HG03280 (cell line): ENCODE measurements at regions not wholly inside any gene's neighbourhood (a gene's known extent, or its start where the extent isn't known, plus 50 kb on each side); places are given as distances from the start of the nearest gene placed in this dataset.

Source experiments
- ATAC-seq: cut with Tn5 transposase; IDR thresholded peaks from one replicate; pipeline ENCODE4 v1.9.1; 2021; ENCODE audit warnings: mild to moderate bottlenecking, moderate library complexity; ENCODE audit not compliant: unreplicated experiment

DNA sequence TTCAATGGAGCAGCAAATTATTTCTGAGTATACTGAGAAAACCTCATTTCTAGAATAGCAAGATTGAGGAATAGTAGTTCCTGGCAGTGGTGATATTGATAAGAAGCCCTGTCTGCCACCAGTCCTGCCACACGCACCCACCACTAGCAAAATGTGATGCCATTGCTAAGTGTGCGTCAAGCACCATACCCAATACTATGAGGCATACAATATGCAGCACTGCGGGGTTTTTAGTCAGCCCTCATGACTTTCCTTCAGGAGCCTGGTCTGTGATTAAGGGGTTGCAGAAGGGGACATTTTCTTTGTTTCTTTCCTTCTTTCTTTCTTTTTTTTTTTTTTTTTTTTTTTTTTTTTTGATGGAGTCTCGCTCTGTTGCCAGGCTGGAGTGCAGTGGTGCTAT is 128.7 kb upstream of the USP38 start:
- no peak for ATAC-seq

DNA sequence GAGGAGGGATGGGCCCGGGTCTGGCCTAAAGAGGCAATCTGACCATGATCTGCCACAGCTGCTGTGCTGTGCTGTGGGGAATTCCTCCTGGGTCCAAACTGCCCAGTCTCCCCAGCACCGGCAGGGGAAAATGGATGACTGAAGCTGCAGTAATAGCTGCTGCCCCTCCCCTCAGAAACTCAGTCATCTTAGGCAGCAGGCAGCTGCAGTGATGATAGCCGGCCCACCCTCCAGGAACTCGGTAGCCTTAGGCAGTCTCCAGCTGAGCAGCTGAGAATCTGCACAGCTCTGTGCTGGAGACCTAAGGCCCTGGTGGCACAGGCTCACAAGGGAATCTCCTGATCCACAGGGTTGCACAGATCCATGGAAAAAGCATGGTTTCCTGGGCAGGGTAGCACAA is 113.4 kb upstream of the USP38 start:
- ATAC-seq, result no peak

DNA sequence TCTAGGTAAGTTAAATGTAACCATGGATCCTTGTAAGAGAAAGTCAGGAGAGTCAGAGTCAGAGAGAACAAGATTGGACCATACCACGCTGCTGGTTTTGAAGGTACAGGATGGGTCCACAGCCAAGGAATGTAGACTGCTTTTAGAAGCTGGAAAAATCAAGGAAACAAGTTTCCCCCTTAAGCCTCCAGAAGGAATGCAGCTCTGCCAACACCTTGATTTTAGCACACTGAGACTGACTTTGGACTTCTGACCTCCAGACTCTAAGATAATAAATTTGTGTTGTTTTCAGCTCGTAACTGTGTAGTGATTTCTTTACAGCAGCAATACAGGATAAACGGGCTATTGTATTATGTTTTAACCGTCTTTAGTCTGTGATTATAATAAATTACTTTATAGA is 108.0 kb upstream of the USP38 start:
- no peak for ATAC-seq

DNA sequence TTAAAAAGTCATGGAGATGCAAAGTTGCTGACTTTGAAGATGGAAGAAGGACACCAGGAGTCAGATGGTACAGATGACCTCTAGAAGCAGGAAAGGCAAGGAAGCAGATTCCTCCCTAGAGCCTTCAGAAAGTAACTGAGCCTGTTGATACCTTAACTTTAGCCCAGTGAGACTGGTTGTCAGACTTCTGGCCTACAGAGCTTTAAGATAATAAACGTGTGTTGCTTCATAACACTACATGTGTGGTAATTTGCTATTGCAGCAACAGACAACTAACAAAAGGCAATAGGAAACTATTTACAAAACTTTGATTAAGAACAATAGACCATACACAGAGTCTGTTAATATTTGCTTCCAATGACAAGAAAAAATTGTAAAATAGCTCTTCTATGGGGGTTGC is 102.0 kb upstream of the USP38 start:
- ATAC-seq, result no peak

DNA sequence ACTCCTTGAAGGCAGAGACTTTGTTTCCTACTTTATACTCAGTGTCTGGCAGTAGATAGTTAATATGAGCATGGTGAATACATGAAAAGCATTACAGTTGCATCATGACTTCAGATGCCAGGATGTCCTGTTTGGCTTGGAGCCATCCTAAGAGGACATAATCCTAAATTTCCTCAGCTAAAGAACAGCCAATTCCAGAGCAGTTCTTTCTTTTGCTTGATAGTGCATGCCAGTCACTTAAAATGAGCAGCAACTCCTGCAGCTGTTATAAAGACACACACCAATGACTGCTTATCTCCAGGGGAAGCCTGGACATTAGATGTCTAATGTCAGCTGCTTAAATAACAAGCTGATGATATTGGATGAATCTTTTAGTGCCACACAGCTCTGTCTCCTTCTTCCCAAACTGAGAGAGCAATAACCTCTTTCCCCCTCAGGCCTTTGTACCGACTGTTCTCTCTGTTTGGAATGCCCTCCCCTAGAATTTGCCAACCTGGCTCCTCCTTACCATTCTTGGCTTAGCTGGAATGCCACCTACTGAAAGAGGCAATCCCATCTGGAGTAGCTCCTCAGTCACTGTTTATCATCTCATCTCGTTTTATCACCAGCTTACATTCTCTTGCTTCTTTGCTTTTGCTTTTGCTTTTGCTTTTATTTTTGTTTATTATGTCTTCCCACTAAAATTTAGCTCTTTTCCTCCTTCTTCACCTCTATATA is 100.8 kb upstream of the USP38 start:
- no peak for ATAC-seq

DNA sequence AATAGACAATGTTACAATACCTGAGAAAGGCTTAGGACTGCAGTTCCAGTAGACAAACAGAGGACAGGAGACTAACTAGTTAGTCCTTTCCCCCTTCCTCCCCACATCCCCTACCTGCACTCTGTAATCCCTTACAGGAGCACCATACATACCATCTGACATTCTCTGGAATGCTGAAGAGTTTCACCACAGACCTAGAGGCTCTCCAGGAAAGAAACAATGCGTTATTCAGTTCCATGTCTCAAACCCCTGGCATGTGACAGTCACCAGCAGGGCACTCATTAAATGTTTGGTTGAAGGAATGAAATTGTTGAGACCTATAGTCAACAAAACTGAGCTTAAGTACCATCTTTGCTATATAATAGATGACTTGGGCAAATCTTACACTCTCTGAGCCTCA is 100.2 kb upstream of the USP38 start:
- ATAC-seq, result no peak

DNA sequence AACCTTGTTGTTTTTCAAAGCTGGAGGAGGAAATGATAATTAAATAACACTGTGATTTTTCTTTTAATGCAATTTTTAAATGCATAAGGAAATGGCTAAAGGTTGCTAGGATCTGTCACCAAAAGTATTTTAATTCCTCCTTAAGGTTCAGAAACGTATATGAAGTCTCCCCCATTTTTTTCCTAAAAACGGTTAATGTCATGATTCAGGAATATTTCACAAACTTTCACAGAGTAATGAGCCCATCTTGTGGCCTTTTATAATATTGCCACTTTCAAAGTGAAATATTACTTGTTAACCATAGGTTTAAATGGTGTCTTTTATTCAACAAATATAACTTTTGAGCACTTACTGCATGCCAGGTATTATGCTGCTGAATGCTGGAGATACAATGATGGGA is 99.5 kb upstream of the USP38 start:
- no peak for ATAC-seq

DNA sequence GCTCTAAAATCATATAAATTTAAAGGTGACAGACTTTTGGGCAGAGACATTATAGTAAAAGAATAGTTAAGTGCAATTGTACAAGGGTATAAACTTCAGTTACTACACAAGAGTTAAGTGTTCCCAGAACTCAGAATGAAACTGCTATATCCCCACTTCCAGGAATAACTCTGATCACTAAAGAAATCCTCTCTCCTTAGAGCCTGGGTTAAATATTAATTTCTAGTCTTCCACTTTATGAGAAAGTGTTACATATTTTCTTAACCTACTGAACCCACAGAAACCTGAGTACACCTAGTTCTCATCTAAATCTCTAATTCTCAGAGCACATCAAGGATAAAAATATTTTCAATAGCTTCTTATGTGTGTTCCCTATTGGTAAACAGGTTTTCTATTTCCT is 99.1 kb upstream of the USP38 start:
- ATAC-seq, result no peak

DNA sequence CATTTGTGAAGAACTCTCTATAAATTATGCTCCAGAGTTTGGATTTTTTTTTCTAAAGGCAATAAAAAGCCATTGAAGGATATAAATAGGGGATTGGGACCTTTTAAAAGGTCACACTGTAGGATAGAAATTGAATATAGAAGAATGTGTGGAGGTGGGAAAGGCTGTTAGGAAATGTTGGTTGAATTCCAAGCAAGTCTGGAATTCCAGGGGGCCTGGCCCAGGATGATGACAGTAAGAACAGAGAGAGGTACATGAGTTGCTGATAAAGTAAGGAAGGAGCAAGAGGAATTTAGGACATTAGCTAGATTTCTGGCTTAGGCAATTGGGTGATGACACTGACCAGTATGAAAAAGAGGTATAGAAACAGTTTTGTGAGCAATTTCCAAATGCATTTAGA is 95.4 kb upstream of the USP38 start:
- ATAC-seq, result no peak

DNA sequence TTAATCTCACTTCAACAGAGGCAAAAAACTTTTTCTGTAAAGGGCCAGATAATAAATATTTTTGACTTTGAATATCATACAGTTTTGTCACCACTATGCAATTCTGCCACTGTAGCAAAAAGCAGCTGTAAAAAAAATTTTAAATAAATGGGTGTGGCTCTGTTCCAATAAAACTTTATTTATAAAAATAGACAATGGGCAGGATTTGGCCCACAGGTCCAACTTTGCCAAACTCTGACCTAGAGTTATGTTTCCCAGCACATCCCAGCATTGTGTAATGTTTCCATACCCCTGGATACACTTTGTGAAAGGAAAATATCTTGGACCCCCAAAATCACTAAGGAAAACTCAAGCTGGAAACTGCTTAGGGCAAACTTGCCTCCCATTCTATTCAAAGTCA is 94.9 kb upstream of the USP38 start:
- no peak for ATAC-seq

DNA sequence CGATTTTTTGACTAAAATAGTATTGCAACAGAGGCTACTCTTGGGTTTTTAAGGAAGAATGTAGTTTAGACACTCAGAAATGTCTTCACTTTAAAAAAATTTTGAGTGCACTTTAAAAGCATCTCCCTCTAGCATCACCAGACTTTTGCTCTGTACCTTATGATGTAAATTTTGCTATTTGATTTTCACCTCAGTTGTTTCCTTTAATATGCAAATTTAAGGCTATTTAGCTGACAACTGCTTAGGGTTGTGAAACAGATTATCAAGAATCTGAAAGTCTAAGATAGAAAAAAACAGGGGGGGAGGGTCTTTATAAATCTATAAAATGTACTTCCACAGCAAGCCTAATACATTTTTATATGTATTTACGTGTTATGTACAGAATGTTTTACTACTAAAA is 92.9 kb upstream of the USP38 start:
- ATAC-seq, result no peak

DNA sequence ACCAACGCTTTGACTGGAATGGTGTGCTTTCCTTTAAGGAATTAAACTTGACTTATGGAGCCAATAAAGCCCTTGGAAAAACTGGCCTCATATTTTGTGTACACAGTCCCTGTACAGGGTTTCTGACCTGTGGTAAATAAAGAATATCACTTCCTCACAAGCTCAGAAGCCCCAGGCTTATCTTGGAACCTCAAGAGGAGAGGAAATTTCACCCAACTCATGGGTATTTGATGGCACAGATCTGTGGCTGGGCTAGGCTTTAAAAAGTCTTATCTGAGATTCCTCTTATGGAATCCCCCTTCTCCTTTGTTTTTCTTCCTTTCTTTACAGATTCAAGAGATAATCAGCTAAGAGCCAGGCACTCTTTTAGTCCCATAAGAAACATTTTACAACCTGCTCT is 89.3 kb upstream of the USP38 start:
- ATAC-seq, result no peak

DNA sequence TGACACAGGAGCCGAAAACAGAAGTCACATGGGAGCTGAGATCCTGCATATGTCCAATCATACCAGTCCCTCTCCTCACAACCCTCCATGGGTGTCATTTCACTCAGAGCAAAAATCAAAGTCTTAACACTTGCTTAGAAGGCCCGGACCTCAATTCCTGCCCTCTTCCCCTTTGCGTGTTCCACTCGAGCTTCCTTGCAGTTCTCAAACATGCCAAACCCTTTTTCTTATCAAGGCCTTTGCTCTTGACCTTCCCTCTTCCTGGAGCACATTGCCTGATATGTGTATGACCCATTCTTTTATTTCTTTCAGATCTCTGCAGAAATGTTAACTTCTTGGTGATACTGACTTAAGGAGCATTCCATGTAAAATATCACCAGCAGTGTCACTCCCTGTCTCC is 87.0 kb upstream of the USP38 start:
- ATAC-seq, result no peak

DNA sequence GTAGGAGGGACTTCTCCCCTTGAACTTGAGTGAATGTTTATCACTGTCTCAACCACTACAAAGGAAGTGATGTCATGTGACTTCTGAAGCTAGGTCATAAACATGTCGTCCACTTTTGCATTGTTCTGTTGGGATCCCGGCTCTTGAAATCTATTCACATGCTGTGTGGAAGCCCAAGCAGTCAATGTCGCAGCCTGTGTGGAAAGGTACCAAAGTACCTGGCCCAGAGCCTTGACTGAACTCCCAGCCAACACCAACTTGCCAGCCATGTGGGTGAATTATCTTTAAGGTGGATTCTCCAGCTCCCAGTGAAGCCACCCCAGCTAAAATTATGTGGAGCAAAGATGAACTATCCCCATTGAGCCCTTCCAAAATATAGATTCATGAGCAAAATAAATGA is 85.0 kb upstream of the USP38 start:
- no peak for ATAC-seq

DNA sequence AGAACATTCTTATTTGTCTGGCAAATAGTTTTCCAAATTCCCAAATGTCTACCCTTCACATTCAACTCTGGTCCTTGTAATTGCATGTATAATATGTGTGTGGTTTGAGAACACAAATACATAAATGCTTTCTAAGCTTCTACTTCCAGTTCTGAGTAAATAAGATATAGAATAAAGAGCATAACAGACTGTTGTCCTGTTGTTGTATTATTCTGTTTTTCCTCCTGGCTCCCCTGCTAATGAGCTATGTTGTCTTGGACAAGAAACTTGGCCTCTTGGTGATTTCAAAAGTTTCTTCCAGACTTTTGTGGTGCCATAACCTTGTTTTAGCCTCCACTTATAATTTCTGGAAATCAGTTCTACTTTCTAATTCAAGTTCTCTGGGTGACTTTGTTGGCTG is 75.3 kb upstream of the USP38 start:
- no peak for ATAC-seq

DNA sequence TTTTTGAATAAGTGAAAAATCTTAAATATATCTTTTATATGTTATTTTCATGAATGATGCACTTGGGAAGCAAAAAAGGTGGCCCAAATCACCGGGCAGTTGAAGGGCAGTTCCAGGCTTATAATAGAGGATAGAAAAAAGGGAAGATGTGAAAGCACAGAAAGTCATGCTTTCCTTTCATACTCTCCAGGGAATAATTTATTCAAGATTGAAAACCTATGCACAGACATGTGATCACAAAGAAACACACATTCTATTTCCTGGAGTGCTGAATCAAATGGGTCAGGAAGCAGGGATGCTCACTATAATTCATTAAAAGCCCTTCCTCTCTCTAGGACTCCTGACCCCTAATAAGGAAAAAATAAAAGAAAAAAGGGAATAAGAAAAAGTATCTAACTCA is 66.1 kb upstream of the USP38 start:
- no peak for ATAC-seq

DNA sequence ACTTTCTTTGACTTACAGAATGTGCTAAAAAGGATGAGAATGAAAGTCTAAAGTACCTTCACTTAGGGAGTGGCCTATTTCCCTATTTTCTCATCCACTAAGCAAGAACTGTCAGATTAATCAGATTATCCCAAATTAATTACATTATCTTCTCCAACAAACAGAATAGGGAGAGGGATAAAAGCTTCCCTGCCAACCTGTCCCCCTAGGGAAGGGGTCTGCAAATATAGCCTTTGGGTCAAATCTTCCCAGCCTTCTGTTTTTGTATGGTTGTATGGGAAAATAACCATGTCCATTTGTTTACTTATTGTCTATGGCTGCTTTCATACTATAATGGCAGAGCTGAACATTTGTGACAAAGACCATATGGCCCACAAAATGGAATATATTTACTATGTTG is 57.1 kb upstream of the USP38 start:
- ATAC-seq, result no peak

DNA sequence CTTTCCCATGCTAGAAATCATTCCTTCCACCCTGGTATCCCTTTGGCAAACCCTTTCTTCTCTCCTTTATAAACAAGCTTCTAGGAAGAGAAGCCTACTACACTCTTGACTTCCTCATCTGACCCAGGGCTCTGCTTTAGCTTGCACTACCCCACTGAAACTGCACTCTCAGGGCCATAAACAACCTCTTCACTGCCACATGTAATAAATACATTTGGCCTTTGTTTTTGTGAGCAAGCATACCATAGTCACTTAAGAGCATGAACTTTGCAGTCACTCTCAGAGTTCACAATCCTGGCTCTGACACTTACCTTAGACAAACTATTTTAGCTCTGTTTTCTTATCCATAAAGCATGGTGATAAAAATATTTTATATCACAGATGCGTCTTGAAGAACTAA is 50.7 kb upstream of the USP38 start:
- ATAC-seq, result no peak
